Nephron progenitor cell (in vitro differentiated cells): ENCODE measurements at regions not wholly inside any gene's neighbourhood (a gene's known extent, or its start where the extent isn't known, plus 50 kb on each side); places are given as distances from the start of the nearest gene placed in this dataset.

Source experiments
- DNase-seq: peaks from one replicate; pipeline ENCODE4 v3.0.0; 2021
- H3K27ac Mint-ChIP-seq: 2 replicates; pipeline ENCODE4 v1.8.0; 2021; ENCODE audit warnings: mild to moderate bottlenecking, moderate library complexity, mixed read lengths
- H3K27me3 Mint-ChIP-seq: 2 replicates; pipeline ENCODE4 v1.8.0; 2021; ENCODE audit warnings: mild to moderate bottlenecking, low read depth, mixed read lengths; ENCODE audit not compliant: poor library complexity
- H3K36me3 Mint-ChIP-seq: 2 replicates; pipeline ENCODE4 v1.8.0; 2021; ENCODE audit warnings: low read depth, mixed read lengths
- H3K4me1 Mint-ChIP-seq: 2 replicates; pipeline ENCODE4 v1.8.0; 2021; ENCODE audit warnings: mixed read lengths
- H3K4me3 Mint-ChIP-seq: 2 replicates; pipeline ENCODE4 v1.8.0; 2021; ENCODE audit warnings: mild to moderate bottlenecking, moderate library complexity, mixed read lengths
- H3K9me3 Mint-ChIP-seq: 2 replicates; pipeline ENCODE4 v1.8.0; 2021; ENCODE audit warnings: mild to moderate bottlenecking, moderate library complexity, mixed read lengths
- CTCF ChIP-seq: fragments of 200-600 bp; sonication (generic); IDR thresholded peaks from 2 replicates; pipeline ENCODE4 v1.5.0; 2021; ENCODE audit warnings: antibody characterized with exemption

GRCh38 chr17:33730131-33730530, 437.0 kb upstream of the ASIC2 start:
- no peak for TF ChIP-seq CTCF
- no peaks in the 10 kb centered on the region for H3K4me1 Mint-ChIP-seq
- no peak overlapping the region for H3K27ac Mint-ChIP-seq
- H3K9me3 Mint-ChIP-seq: no peaks in the 10 kb centered on the region
- peaks cover 48% of the 10 kb centered on the region for H3K27me3 Mint-ChIP-seq
- no peak for DNase-seq
- H3K4me3 Mint-ChIP-seq: no peak overlapping the region
- H3K36me3 Mint-ChIP-seq: no peaks in the 10 kb centered on the region

- Mint-ChIP-seq H3K9me3 (peaks cover under 1% of the 10 kb centered on the region), H3K4me1 (no peaks in the 10 kb centered on the region), H3K4me3 (no peak overlapping the region), H3K36me3 (no peaks in the 10 kb centered on the region), H3K27ac (no peak overlapping the region), H3K27me3 (peaks cover 38% of the 10 kb centered on the region)
- TF ChIP-seq CTCF: no peak
- peak; percentile 43 for DNase-seq
Measured at GRCh38 chr17:33732116-33732515, 439.0 kb upstream of the ASIC2 start.

- peaks cover 4% of the 10 kb centered on the region for H3K9me3 Mint-ChIP-seq
- no peaks in the 10 kb centered on the region for H3K4me1 Mint-ChIP-seq
- no peak overlapping the region for H3K4me3 Mint-ChIP-seq
- no peak for TF ChIP-seq CTCF
- H3K27ac Mint-ChIP-seq: no peak overlapping the region
- no peak for DNase-seq
- no peaks in the 10 kb centered on the region for H3K36me3 Mint-ChIP-seq
- H3K27me3 Mint-ChIP-seq: peaks cover 23% of the 10 kb centered on the region
Measured at GRCh38 chr17:33739714-33740113, 446.6 kb upstream of the ASIC2 start.

- DNase-seq: no peak
- no peak overlapping the region for H3K27ac Mint-ChIP-seq
- H3K4me1 Mint-ChIP-seq: no peaks in the 10 kb centered on the region
- peaks cover 18% of the 10 kb centered on the region for H3K27me3 Mint-ChIP-seq
- H3K4me3 Mint-ChIP-seq: no peak overlapping the region
- H3K36me3 Mint-ChIP-seq: no peaks in the 10 kb centered on the region
- TF ChIP-seq CTCF: no peak
- no peaks in the 10 kb centered on the region for H3K9me3 Mint-ChIP-seq
Measured at GRCh38 chr17:33745047-33745760, 452.1 kb upstream of the ASIC2 start.

GRCh38 chr17:33749171-33749570, 456.1 kb upstream of the ASIC2 start:
- no peak overlapping the region for H3K27ac Mint-ChIP-seq
- no peak for DNase-seq
- no peak overlapping the region for H3K4me3 Mint-ChIP-seq
- no peak for TF ChIP-seq CTCF
- H3K4me1 Mint-ChIP-seq: no peaks in the 10 kb centered on the region
- no peaks in the 10 kb centered on the region for H3K36me3 Mint-ChIP-seq
- H3K9me3 Mint-ChIP-seq: no peaks in the 10 kb centered on the region
- H3K27me3 Mint-ChIP-seq: peaks cover 34% of the 10 kb centered on the region
